PFSK-1 (cell line): ENCODE measurements at regions not wholly inside any gene's neighbourhood (a gene's known extent, or its start where the extent isn't known, plus 50 kb on each side); places are given as distances from the start of the nearest gene placed in this dataset.

Experiments used
- POLR2AphosphoS5 ChIP-seq: IDR thresholded peaks from 2 replicates; pipeline ENCODE4 v1.6.1; 2012; ENCODE audit warnings: low read depth, mild to moderate bottlenecking, control low read depth, low read length, moderate library complexity
- TAF1 ChIP-seq: IDR thresholded peaks from 2 replicates; pipeline ENCODE4 v1.6.1; 2012; ENCODE audit warnings: low read length, control low read depth, borderline replicate concordance; ENCODE audit not compliant: insufficient read depth
- TF ChIP-seq, protein P1 (sequence below), 2 experiments: IDR thresholded peaks; 2 replicates each; pipeline versions ENCODE4 v1.6.1 to v1.8.0; 2011 to 2012; ENCODE audit warnings: low read depth in 2 of 2, low read length in 2 of 2, control low read depth in 1 of 2, inconsistent platforms in 1 of 2, mild to moderate bottlenecking in 1 of 2, moderate library complexity in 1 of 2; ENCODE audit not compliant: insufficient read depth in 1 of 2

DNA sequence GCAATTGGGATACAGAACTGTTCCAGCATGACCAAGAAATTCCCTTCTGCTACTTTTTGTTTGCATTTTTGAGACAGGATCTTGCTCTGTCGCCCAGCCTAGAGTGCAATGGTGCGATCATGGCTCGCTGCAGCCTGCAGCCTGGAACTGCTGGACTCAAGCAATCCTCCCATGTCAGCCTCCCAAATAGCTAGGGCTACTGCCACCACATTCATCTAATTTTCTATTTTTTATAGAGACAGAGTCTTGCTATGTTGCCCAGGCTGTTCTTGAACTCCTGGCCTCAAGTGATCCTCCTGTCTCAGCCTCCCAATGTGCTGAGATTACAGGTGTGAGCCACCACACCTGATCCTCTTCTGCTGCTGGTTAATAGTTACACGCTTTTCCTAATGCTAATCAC lies 204.9 kb downstream of the SOX4 start:
- TF ChIP-seq, protein P1, sequence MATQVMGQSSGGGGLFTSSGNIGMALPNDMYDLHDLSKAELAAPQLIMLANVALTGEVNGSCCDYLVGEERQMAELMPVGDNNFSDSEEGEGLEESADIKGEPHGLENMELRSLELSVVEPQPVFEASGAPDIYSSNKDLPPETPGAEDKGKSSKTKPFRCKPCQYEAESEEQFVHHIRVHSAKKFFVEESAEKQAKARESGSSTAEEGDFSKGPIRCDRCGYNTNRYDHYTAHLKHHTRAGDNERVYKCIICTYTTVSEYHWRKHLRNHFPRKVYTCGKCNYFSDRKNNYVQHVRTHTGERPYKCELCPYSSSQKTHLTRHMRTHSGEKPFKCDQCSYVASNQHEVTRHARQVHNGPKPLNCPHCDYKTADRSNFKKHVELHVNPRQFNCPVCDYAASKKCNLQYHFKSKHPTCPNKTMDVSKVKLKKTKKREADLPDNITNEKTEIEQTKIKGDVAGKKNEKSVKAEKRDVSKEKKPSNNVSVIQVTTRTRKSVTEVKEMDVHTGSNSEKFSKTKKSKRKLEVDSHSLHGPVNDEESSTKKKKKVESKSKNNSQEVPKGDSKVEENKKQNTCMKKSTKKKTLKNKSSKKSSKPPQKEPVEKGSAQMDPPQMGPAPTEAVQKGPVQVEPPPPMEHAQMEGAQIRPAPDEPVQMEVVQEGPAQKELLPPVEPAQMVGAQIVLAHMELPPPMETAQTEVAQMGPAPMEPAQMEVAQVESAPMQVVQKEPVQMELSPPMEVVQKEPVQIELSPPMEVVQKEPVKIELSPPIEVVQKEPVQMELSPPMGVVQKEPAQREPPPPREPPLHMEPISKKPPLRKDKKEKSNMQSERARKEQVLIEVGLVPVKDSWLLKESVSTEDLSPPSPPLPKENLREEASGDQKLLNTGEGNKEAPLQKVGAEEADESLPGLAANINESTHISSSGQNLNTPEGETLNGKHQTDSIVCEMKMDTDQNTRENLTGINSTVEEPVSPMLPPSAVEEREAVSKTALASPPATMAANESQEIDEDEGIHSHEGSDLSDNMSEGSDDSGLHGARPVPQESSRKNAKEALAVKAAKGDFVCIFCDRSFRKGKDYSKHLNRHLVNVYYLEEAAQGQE (IDR thresholded peaks at IDR 0.05; ENCODE audit: insufficient read depth in 1 of 2, low read depth in 2 of 2, low read length in 2 of 2): no peak
- no peak for TF ChIP-seq POLR2AphosphoS5
- no peak for TF ChIP-seq TAF1
